ENCODE measurements at regions not wholly inside any gene's neighbourhood (a gene's known extent, or its start where the extent isn't known, plus 50 kb on each side); places are given as distances from the start of the nearest gene placed in this dataset.
"Not testable (repeated sequence)": the region's sequence is repeated elsewhere in the genome, so short reads cannot be mapped to it uniquely, and the experiment has no call there.

- no peaks in the 10 kb centered on the region for H3K9me3 ChIP-seq
- H3K36me3 ChIP-seq: no peaks in the 10 kb centered on the region
- TF ChIP-seq Cebpa-rat (IDR thresholded peaks at IDR 0.05): no peak
- H3K4me3 ChIP-seq: peak overlapping the region; percentile 60
- H4K20me1 ChIP-seq: peaks cover 30% of the 10 kb centered on the region
- H3K4me2 ChIP-seq: peak overlapping the region; percentile 87
- H3K4me1 ChIP-seq: peaks cover 46% of the 10 kb centered on the region
- H3K27ac ChIP-seq: no peak overlapping the region
- H3K9ac ChIP-seq: no peak overlapping the region
- peaks cover 70% of the 10 kb centered on the region for H3K27me3 ChIP-seq
Measured at GRCh38 chr20:25865715-25866656, 169.3 kb upstream of the ZNF337 start.

DNA sequence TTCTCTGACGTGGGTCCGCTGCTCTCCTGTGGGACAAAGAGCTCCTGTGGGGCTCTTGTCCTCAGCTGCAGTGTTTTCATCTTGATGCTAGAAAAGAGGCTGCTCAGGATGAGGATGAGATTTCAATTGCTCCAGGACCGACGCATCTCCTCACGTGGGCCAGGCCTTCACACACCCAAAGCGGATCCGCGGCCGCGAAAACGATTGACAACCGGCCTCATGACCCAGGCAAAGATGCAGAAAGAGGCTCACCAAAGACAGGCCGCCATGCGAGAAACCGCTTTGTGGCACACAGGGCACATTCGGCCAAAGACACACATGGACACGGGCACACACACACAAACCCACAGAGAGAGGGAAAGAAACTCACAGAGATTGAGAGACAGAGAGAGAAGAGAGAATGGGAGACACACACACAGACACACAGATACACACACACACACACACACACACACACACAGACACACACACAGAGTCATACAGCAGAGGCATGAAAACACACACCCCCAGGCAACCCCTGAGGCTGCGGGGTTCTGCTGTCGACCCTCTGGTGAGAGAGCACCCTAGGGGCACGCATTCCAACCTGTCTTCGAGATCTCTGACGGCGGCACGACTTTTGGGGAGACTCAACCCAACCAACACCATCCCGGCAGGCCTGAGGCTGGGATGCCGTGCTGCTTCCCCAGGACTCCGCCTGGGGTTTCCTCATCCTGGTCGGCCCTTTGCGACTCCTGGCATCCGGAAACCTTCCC lies 168.5 kb upstream of the ZNF337 start:
- peaks cover 38% of the 10 kb centered on the region for H4K20me1 ChIP-seq
- not testable (repeated sequence) for H3K27ac ChIP-seq, H3K9ac ChIP-seq, H3K36me3 ChIP-seq, H3K9me3 ChIP-seq
- peak overlapping the region; percentile 60 for H3K4me3 ChIP-seq
- H3K4me1 ChIP-seq: peaks cover 54% of the 10 kb centered on the region
- H3K4me2 ChIP-seq: peak overlapping the region; percentile 87
- H3K27me3 ChIP-seq: peaks cover 78% of the 10 kb centered on the region

GRCh38 chr20:25864326-25864962 lies 167.8 kb upstream of the ZNF337 start:
- H4K20me1 ChIP-seq: peaks cover 45% of the 10 kb centered on the region
- H3K4me2 ChIP-seq: peak overlapping the region; percentile 87
- H3K4me3 ChIP-seq: no peak overlapping the region
- no peak overlapping the region for H3K27ac ChIP-seq
- H3K4me1 ChIP-seq: peaks cover 61% of the 10 kb centered on the region
- no peak overlapping the region for H3K9ac ChIP-seq
- H3K9me3 ChIP-seq: no peaks in the 10 kb centered on the region
- peaks cover 85% of the 10 kb centered on the region for H3K27me3 ChIP-seq
- no peaks in the 10 kb centered on the region for H3K36me3 ChIP-seq
- no peak for TF ChIP-seq Cebpa-rat (IDR thresholded peaks at IDR 0.05)

GRCh38 chr20:25863536-25864325 lies 167.1 kb upstream of the ZNF337 start:
- peak overlapping the region; percentile 65 for H3K4me3 ChIP-seq
- no peak overlapping the region for H3K27ac ChIP-seq
- peaks cover 46% of the 10 kb centered on the region for H4K20me1 ChIP-seq
- H3K27me3 ChIP-seq: peaks cover 92% of the 10 kb centered on the region
- peaks cover 69% of the 10 kb centered on the region for H3K4me1 ChIP-seq
- no peak overlapping the region for H3K9ac ChIP-seq
- H3K9me3 ChIP-seq: no peaks in the 10 kb centered on the region
- TF ChIP-seq Cebpa-rat (IDR thresholded peaks at IDR 0.05): no peak
- no peaks in the 10 kb centered on the region for H3K36me3 ChIP-seq
- H3K4me2 ChIP-seq: peak overlapping the region; percentile 95

DNA sequence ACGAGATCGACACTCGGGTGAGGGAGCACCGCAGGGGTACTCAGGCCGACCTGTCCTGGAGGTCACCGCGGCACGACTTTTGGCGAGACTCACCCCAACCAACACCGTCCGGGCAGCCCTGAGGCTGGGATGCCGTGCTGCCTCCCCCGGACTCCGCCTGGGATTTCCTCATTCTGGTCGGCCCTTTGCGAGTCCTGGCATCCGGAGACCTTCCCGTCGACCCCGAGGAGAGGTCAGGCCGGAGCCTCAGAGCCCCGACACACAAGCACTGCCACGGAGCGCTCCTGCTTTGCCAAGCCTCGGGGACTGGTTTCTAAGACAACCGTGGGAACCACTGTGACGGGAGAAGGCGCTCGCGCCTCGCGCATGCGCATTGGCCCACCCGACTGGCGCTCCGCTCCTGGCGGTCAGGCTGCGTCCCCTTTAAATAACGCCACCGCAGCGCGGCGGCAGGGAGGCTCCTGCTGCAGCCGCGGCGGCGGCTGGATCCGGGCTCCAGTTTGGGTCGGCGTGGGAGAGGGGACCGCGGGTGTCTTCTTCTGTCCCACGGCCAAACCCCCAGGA lies 166.4 kb upstream of the ZNF337 start:
- H3K36me3 ChIP-seq, H3K9ac ChIP-seq, H3K9me3 ChIP-seq, H3K27ac ChIP-seq: not testable (repeated sequence)
- Histone ChIP-seq H3K4me3 (peak overlapping the region; percentile 65), H3K27me3 (peaks cover 99% of the 10 kb centered on the region), H4K20me1 (peaks cover 46% of the 10 kb centered on the region), H3K4me2 (peak overlapping the region; percentile 95), H3K4me1 (peaks cover 74% of the 10 kb centered on the region)

- TF ChIP-seq Cebpa-rat (IDR thresholded peaks at IDR 0.05): no peak
- Histone ChIP-seq H3K9me3 (no peaks in the 10 kb centered on the region), H3K4me1 (peaks cover 73% of the 10 kb centered on the region), H3K36me3 (no peaks in the 10 kb centered on the region), H3K4me2 (peak overlapping the region; percentile 95), H4K20me1 (peaks cover 46% of the 10 kb centered on the region), H3K9ac (no peak overlapping the region), H3K27me3 (peaks cover 81% of the 10 kb centered on the region), H3K4me3 (peak overlapping the region; percentile 65), H3K27ac (no peak overlapping the region)
Measured at GRCh38 chr20:25860531-25861150, 164.0 kb upstream of the ZNF337 start.

- Histone ChIP-seq H4K20me1 (peaks cover 44% of the 10 kb centered on the region), H3K36me3 (no peaks in the 10 kb centered on the region), H3K9me3 (no peaks in the 10 kb centered on the region), H3K4me3 (no peak overlapping the region), H3K4me1 (peaks cover 65% of the 10 kb centered on the region), H3K27me3 (peaks cover 74% of the 10 kb centered on the region), H3K27ac (no peak overlapping the region), H3K9ac (no peak overlapping the region), H3K4me2 (0 out of 2 replicates have a peak overlapping the region, but pooled peaks have one; percentile 95)
- no peak for TF ChIP-seq Cebpa-rat (IDR thresholded peaks at IDR 0.05)
Measured at GRCh38 chr20:25859649-25860530, 163.2 kb upstream of the ZNF337 start.
